Psoas muscle (tissue), 7 donors: ENCODE measurements at regions not wholly inside any gene's neighbourhood (a gene's known extent, or its start where the extent isn't known, plus 50 kb on each side); places are given as distances from the start of the nearest gene placed in this dataset.

Experiments
- ATAC-seq, 4 donors: fragments of 200-7000 bp; cut with Tn5 transposase; one replicate each; pipeline ENCODE4 v1.9.1; 2020; ENCODE audit warnings: moderate library complexity in 3 of 4, mild to moderate bottlenecking in 2 of 4
- DNase-seq, 2 donors: peaks; one replicate each; pipeline ENCODE4 v3.0.0-alpha.2; 2020
- H3K27ac ChIP-seq: fragments of 200-600 bp; one replicate; pipeline ENCODE4 v1.8.0; 2022
- H3K27me3 ChIP-seq, 3 donors: fragments of 200-600 bp in 1 of 3; one replicate each; pipeline versions ENCODE4 v1.6.1 to v1.8.0; 2013 to 2022; ENCODE audit warnings: low read length in 2 of 3, mild to moderate bottlenecking in 2 of 3, moderate library complexity in 1 of 3; ENCODE audit not compliant: insufficient read depth in 3 of 3
- H3K36me3 ChIP-seq, 2 donors: fragments of 200-600 bp in 1 of 2; one replicate each; pipeline versions ENCODE4 v1.6.1 to v1.8.0; 2013 to 2022; ENCODE audit warnings: low read depth in 1 of 2, mild to moderate bottlenecking in 1 of 2, moderate library complexity in 1 of 2; ENCODE audit not compliant: insufficient read depth in 1 of 2
- H3K4me1 ChIP-seq: fragments of 200-600 bp; one replicate; pipeline ENCODE4 v1.8.0; 2022
- H3K4me3 ChIP-seq: fragments of 200-600 bp; one replicate; pipeline ENCODE4 v1.8.0; 2022; ENCODE audit warnings: mild to moderate bottlenecking
- H3K9me3 ChIP-seq: fragments of 200-600 bp; one replicate; pipeline ENCODE4 v1.8.0; 2022
- CTCF ChIP-seq: fragments of 200-600 bp; IDR thresholded peaks from one replicate; pipeline ENCODE4 v1.8.0; 2022; ENCODE audit warnings: antibody characterized with exemption
- WGBS, 3 donors: extraction: QIAGEN DNeasy Blood & Tissue Kit; methylation state at CpG; one replicate each; pipeline versions ENCODE4 v1.1.6 to v1.1.7; 2013; 5-methylcytosine and 5-hydroxymethylcytosine counted together
- intact Hi-C, 2 donors: fragments of 100-400 bp; cut with DNase I; formaldehyde crosslinking; loops; one replicate each; pipeline versions ENCODE4 v1.11.0 to v1.14.2; 2022
- donor health status: healthy with polysubstance abuse.
- donor health status: DM: no; HTN: no; CAD: no; lungs with moderate emphysema.
- donor health status: Bipolar disorder and iron deficiency.
- donor health status: healthy.
- donor health status: DM: yes; HTN: yes; CAD: no.
- donor health status: DM: no; HTN: no; CAD: no.
- donor health status: DM: yes; HTN: yes; CAD: no.

GRCh38 chr3:137343283-137343682, 385.5 kb downstream of the IL20RB start:
- TF ChIP-seq CTCF: no peak
- Histone ChIP-seq H3K4me3 (no peak overlapping the region), H3K27me3 (peaks cover 0 to 4% (median 0%) of the 10 kb centered on the region in 3 donors), H3K4me1 (no peaks in the 10 kb centered on the region), H3K27ac (no peak overlapping the region), H3K36me3 (no peaks in the 10 kb centered on the region), H3K9me3 (no peaks in the 10 kb centered on the region)
- no peak for DNase-seq
- 22 to 47% (median 44%) methylated on average over 4 of the region's 4 CpGs for WGBS, 3 donors
- intact Hi-C loops: no loop called here
- ATAC-seq: no peak

- TF ChIP-seq CTCF: no peak
Observed at GRCh38 chr3:137347132-137347531, 389.3 kb downstream of the IL20RB start.

GRCh38 chr3:137347817-137348368, 390.1 kb downstream of the IL20RB start:
- Histone ChIP-seq H3K9me3 (no peaks in the 10 kb centered on the region), H3K27ac (no peak overlapping the region), H3K36me3 (no peaks in the 10 kb centered on the region), H3K4me3 (no peak overlapping the region), H3K27me3 (no peaks in the 10 kb centered on the region), H3K4me1 (no peaks in the 10 kb centered on the region)
- TF ChIP-seq CTCF: no peak
- no peak for ATAC-seq
- intact Hi-C loops: no loop called here
- no peak for DNase-seq
- 69 to 84% (median 72%) methylated on average over 1 of the region's 1 CpG for WGBS, 3 donors

More at GRCh38 chr3:137347132-137347531, 389.3 kb downstream of the IL20RB start:
- ATAC-seq (no peak), DNase-seq (no peak)
- Histone ChIP-seq H3K36me3 (no peaks in the 10 kb centered on the region), H3K27ac (no peak overlapping the region), H3K4me3 (no peak overlapping the region), H3K4me1 (no peaks in the 10 kb centered on the region), H3K9me3 (no peaks in the 10 kb centered on the region), H3K27me3 (no peaks in the 10 kb centered on the region)
- 83 to 92% (median 89%) methylated on average over 2 of the region's 2 CpGs for WGBS, 3 donors
- intact Hi-C loops: no loop called here

- no peak for TF ChIP-seq CTCF
- H3K4me3 ChIP-seq: no peak overlapping the region
- no peaks in the 10 kb centered on the region for H3K27me3 ChIP-seq
- 23 to 27% (median 27%) methylated on average over 7 of the region's 7 CpGs for WGBS, 3 donors
- H3K4me1 ChIP-seq: no peaks in the 10 kb centered on the region
- ATAC-seq (no peak), DNase-seq (no peak)
- H3K27ac ChIP-seq: no peak overlapping the region
- H3K9me3 ChIP-seq: no peaks in the 10 kb centered on the region
- H3K36me3 ChIP-seq: no peaks in the 10 kb centered on the region
- intact Hi-C loops: no loop called here
Observed at GRCh38 chr3:137348936-137349335, 391.2 kb downstream of the IL20RB start.
